NCI-H1436 (cell line): ENCODE measurements at regions not wholly inside any gene's neighbourhood (a gene's known extent, or its start where the extent isn't known, plus 50 kb on each side); places are given as distances from the start of the nearest gene placed in this dataset.

Source experiments
- DNase-seq: peaks from one replicate; lab custom pipeline; 2025; lab: John Stamatoyannopoulos, UW

DNA sequence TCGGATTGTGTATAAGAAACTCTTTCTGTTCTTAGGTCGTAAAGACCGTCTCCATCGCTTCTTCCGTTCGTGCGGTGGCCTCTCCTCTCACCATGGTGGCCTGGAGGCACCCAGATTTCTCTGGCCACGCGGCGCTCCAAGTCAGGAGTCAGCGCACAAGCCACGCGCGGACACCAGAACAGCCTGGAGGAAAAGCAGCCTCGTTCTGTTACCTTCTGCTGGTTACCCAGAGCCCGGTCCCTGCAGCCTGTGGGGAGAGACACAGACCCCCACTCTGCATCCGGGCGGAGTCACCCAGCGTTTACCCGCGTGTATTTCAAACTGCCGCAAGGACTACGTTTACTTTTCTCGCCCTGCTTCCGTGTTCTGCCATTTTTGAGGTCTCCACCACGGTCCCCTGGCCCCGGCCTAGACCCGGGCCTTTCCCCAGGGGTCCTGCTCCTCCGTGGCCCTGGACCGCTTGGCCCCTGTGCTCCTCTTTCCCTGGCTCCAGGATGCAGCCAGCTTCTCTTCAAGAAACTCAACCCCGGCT, 776.1 kb downstream of the BRD1 start:
- DNase-seq: no peak

DNA sequence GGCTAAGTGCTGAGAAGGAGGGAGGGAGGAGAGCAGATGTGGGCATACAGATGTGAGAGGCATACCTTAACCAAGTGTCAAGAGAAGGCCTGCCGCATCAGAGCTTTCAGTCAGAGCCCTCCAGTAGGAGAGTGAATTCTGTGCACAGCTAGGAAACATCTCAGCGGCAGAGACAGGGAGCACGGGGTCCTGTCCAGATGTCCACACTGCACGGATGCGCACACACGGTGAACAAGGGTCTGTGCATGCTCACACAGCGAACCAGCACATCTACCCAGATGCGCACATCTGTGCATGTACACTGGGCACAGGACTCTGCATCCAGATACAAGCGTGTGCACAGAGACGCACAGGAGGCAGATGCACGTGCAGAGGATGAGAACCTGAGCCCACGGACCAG, 778.0 kb downstream of the BRD1 start:
- DNase-seq: no peak

DNA sequence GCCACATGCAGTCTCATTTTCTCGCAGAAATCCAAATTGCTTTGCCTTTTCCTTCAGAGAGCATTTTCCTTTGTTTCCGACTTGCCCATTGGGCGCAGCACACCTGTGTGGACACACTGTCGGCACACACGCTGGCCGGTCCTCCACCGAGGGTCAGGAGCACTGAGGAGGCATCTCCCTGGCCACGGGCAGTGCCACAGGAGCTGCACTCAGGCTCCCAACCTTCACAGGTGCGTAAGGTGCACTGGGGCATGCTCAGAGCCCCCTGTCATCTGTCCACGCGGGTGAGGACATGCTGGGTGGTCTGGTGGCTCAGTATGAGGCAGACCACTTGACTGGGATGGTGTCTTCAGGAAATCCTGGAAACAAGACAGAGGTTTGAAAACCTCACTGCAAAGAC, 779.1 kb downstream of the BRD1 start:
- no peak for DNase-seq

DNA sequence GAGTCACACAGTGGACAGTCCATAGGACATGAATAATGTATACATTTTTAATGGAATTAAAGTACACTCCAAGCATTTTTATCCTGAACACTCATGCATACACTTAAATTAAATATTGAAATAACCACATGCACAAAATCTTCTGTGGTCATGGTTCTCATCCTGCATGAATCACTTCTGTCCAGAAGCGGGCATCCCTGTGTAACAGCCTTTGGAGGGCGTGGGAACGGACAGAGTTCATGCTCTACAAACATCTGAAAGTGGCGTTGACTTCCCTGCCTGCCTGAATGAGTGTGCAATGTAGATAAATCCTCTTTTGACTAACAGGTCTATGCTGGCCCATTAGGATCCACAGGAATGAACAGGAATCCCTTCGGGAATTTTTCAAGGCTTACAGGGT, 780.2 kb downstream of the BRD1 start:
- no peak for DNase-seq

DNA sequence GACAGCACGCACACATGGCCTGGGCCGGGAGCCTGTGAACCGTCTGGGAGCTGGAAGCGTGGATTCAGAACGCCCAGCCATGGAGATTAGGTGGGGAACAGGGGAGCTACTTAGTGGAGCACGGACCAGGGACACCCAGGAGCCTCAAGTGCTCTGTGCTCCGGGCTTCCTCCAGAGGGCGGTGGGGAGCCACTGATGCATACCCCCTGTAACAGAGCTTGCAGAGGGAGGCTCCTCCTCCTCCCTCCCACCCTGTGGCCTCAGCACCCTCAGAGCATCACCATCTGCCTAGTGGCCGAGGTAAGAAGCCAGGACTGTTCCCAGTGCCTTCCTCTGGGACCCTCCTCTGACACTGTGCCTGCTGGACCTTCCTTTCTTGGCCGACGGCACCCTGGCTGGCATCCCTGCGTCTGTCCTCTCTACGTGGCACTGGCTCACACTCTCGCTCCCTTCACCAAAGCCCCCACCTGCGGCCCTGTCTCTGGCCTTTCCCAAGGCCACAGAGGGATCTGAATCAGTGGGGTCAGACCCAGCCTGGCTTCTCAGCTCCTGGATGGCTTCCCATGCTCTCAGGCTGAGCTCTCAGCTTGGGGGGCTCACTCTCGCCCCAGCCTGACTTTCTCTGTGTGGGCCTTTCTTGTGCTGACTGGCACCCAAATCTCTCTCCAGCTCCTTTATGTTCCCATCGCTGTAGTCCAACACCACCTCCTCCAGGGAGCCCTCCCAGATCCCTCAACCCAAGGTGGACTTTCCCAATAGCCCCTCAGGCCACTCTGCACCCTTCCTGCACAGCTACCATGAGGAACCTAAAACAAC, 780.9 kb downstream of the BRD1 start:
- DNase-seq: peak; percentile 76

DNA sequence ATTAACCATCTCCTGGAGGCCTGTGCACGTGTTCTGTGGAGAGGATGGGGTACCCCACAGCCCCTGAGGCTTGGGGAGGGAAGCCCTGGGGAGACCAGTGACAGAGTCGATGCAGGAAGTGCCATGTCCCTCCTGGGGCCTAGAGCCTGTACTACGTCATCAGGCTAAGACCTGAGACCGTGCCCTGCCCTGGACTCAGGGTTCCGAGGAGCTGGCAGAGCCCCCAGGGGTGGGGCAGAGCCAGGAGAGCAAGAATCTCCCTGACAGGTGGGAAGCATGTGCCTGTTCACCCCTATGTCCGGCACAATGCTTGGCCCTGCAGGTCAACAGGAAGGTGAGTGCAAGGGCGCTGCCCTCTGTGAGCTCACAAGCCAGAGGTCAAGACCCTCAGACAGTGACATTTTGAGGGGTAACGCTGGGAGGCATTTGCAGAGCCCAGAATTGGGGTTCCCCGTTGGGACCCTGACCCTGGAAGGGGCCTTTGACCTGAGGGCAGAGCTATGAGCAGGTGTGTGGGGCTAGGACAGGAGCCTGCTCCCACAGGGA, 781.6 kb downstream of the BRD1 start:
- DNase-seq: no peak

DNA sequence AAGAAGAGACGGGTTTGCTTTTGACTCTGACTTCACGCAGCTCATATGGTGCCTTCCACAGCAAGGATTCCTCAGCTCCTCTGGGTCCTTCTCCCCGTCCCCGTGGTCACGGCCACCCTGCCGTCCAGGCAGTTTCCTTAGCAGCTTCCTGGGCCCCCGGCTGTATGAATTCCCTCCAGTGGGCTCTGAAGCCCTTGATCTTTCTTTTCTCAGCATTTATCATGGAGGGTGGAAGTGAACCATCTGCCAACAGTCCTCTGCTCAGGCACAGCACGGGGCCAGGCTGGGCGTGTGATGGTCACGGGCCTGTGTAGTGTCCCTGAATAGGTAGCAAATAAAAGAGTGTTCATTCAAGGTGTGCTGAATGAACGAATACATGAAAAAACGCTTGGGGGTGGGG, 782.4 kb downstream of the BRD1 start:
- no peak for DNase-seq

DNA sequence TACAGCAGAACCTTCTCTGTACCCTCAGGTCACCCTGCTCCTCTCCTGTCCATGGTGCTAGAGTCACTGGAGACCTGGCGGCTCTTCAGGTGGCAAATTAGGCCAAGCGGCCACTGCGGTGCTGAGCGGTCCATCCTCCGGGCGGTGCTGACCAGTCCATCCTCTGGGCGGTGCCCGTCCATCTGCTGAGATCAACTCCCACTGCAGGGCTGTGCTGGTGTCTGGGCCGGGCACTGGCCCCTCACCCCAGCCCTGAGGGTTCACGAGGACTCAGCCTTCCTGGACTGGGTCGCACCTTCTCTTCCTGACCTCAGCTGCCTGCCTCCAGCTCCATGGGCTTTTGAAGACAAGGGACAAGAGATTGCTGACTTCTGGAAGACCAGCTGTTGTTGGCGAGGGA, 782.9 kb downstream of the BRD1 start:
- DNase-seq: no peak

DNA sequence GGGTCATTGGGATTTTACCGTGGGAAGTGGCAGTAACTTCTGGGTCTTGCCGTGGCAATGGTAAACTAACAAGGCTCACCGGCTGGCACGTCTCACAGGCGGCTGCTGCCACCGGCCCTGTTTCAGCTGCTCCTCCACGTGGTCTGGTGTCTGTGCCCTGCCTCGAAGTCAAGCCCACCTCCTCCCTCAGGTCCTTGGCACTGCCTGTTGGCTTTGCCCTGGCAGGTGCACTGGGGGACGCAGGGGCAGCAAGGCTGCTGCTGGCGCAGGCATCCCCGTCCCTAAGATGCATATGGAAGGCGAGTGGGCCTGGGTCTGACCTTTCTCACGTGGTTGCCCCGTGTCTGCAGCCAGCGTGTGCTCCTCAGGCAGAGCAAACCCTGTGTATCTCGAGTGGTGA, 783.6 kb downstream of the BRD1 start:
- no peak for DNase-seq

DNA sequence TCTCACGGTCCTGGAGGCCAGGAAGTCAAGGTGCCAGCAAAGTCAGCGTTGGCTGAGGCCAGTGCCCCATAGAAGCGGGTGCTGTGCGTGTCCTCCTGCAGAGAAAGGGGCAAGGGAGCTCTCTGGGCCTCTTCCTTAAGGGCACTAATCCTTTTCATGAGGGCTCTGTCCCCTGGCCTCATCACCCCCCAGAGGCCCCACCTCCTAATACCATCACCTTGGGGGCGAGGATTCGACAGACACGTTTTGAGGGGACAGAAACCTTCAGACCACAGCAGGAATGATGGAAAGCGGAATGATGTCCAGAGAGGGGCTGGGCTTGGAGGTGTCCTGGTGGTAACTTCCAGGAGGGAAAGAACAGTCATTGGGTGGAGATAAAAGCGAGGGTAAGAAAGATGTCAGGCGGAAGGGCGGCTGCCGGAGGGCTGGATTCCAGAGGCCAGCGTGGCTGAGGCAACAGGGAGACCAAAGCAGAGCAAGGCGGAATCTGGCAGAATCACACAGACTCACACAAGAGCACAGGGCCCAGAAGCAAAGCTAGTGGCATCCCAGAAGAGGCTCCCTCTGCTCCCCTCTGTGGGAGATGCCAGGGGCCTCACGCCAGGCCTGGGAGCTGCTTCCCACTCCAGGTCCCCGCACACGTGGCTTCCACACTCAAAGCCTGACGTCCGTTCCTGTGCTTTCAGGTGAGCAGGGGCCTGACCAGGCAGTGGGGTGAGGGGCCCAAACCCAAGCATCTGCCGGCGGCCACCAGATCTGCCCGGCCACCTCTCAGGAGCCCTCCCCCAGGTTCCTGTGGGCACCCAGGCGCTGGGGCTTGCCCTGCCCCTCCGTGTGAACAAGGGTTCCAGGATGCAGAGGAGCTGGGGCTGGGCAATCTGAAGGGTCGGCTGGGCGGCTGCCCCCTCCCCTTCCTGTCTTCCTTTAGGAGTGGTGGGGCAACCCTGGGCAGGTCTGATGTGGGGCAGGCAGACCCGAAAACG, 784.5 kb downstream of the BRD1 start:
- no peak for DNase-seq

DNA sequence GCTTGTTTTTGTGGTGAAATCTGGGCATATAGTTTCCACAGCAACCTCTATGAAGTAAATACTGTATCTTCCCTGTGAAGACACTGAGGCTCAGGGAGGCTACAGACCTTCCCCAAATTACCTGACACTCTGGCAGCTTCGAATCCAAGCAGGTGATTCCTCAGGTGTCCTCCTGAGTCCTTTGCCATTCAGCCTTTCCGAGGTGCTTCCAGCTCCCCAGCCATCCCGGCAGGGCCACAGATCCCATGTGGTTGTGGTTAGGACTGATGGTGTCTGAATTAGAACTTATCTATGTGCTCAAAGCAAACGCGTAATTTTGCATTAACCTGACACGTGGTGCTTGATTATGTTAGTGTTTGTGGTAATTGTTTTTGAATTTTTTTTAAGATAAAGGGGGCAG, 785.6 kb downstream of the BRD1 start:
- DNase-seq: no peak

DNA sequence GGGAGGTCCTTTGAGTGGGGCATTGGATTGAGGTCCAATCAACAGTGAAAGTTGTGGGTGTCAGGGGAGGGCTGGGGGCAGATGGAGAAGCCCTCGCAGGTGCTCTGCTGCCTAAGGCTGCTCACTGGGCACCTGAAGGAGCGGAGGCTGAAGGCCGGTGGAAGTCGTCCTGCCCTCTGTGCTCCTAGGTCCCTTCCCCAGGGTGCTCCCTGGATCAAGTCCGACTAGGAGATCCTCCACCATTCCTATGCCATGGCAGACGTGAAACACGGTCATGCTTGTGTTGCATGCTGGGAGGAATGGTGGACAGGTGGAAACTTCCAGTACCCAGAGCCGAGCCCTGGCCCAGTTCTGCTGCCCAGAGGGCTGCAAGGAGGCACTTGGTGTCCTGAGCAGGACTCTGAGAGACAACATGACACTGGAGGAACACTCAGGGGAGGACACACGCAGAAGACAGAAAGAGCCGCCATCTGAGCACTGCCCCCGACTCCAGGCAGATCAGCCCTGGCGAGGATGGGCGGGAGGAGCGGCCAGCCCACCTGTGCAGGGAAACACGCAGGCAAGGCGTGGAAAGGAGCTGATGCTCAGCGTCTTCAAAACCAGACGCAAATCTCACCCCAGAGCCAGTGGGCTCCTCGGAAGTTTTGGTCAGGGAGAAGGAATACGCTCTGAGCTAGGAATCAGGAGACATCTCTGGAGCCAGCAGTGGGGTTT, 786.8 kb downstream of the BRD1 start:
- DNase-seq: no peak

DNA sequence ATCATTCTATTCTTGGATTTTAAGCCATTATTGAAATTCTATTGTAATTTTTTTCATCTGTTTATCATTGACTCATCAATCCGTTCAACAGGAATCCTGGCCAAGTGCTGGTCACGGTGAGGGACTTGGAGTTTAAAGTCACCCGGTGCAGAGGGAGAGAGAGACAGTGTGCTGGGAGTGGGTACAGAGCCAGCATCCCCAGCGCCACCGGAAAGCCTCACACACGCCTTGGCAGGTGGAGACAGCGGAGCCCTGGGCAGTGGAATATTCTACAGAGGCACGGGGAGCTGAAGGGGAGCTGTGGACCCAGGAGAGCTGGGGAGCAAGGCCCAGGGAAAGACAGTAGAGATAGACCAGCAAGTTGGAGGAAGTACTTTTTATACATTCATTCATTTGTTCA, 787.6 kb downstream of the BRD1 start:
- DNase-seq: no peak

DNA sequence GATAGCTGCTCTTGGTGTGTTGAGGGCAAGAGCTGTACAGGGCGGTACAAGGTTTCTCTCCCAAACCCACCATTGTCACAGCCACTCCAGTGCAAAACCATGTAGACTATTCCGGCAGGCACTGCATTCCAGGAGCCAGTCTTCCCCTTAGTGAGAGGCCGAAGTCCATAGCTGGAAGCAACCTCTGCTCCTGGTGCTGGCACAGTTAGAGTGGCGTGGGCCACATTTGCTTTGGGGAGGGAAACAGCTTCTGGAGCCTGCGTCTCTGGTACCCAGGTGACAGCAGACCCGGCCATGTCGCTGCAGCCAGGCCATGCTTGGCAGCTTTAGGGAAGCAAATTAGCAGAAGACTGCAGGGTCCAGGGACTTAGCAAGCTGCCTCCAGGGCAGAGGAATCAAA, 788.0 kb downstream of the BRD1 start:
- DNase-seq: no peak

DNA sequence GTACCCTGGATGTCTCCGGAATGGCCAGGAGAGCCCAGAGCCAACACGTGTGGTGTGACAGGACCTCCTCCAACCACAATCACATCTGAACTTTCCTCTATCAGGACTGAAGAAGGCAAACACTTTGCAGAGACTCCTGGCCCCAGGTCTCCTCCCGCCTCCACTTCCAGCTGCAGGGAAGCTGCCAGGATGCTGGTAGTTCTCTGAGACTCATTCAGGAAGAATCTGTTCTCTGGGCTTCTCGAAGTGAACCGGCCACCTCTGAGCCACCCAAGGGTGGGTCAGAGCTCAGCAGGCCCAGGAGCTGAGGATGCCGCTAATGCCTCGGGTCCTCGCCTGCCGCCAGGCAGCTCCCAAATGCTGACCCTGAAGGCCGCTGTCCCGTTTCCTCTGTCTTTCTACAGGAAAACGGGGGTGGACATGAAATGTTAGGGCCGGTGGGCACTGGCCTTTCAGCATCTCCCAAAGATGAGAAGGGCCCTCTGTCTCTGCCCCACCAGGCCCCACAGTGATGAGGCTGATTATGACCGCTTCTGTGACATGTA, 789.9 kb downstream of the BRD1 start:
- DNase-seq: no peak

DNA sequence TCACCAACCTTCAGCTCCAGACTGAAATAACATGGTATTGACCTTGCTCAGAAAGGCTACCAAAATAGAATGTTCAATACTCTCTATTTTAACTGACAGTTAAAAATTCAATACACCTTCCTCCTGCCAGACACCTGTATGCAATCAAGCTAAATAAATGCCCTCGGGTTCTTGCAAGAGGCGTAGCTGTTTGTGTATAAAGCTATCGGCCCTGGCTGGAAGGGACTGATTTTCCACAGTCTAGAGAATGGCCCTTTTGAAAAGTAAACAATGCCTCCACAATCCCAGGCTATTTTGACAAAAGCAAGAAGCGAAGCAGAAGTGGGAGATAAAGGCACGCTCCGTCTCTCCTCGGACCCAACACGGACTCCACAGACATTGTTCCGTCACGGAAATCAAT, 791.2 kb downstream of the BRD1 start:
- no peak for DNase-seq

DNA sequence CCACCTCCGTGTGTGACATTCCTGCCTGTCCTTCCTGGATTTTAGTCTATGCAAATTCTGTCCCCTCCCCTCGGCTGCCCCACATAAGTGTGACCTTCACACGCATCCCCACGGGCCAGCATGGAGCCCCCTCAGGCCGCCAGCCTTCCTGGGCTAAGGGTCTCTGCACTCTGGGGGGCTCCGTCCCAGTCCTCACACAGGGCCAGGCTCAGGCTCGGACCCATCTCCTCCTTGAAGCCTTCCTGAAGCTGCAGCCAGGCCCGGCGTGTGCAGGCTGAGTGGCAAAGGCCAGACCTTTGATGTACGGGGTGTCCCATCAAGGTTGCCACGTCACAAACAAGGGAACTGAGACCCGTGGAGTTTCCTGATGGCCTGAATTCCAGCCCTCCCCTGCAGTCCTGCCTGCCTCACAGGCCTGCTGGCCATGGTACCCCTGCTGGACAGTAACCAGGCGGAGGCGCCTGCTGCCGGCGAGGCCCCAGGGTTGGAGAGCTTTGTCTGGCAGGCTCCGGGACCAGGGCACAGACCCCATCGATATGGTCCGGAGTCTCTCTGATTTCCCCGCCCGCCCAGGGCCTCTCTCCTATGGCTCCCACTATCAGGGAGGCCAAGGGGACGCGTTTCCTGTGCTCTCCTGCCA, 791.7 kb downstream of the BRD1 start:
- DNase-seq: no peak

DNA sequence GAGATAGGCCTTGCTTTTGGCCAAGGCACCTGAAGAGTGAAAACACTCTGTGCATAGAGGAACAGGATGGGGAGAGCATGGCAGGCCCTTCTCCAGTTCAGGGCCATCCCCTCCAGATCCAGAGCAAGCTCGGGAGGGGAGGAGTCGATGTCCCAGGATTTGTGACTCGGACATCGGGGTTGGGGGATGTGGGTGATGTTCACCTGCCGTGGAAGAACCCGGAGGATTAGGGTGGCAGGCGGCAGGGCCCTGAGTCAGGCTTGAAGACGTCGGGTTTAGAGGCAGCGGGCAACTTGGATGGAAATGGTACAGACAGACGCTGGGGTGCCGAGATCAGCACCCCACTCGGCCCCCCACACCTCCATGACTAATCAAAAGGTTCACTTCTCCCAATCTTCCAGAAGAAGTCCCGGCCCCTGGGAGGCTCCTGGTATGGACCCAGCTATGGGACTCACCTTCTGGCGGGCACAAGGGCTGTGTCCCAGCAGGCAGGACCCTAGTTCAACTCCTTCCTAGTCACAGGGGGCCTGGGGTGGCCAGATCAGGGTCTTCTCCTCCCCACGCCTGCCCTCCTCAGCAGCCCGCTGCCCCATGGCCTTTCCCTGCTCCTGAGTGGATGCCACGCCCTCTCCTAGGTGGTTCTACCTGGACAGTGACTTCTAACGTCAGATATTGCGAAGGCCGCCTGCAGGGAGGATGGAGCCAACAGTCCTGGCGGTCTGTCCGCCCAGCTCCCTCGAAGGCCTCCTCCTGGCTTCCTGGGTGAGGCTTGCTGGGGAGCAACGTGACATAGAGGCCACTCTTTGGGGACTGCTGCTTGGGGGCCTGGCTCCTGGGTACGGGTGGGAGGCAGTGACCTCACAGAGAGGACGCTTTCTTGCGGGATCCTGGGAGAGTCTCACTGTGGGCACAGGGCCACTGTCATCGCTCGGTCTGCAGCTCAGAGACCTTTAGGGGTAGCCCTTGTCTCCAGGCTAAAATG, 792.5 kb downstream of the BRD1 start:
- no peak for DNase-seq

DNA sequence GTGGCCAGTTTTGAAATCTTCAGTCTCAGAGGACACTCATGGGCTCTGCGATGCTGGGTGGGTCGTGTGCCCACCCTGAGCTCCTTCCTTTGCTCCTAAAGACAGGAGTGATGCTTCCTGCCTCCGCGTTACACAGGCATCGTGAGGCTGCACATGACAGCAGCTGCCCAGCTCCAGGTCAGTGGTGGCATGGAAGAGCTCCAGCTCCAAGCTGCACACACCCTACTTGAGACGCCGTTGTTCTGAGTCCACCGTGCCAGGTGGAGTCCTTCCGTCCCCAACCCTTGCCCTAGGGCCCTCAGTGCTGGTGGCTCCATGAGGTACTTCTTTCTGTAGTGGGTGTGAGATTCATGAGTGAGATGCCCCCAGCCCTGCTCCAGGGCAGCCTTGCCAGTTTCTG, 794.1 kb downstream of the BRD1 start:
- no peak for DNase-seq

DNA sequence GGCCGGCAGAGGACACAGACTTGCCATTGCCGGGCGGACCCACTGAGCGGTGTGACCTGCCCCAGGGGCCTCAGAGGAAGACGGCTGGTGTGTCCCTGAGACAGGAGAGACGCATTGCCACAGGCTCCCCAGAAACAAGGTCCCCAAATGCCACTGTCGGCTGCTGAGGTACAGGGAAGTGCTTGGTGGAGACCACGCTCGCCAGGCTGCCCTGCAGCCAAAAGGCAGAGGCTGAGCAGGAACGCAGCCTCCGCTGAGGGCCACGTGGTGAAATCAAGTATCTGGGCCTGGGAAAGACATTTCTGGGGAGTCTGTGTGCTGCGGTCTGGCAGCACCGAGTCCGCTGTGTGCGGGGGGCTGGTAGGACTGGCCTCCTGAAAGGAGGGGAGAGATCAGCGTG, 794.9 kb downstream of the BRD1 start:
- no peak for DNase-seq
